ENCODE measurements at regions not wholly inside any gene's neighbourhood (a gene's known extent, or its start where the extent isn't known, plus 50 kb on each side); places are given as distances from the start of the nearest gene placed in this dataset.

DNA sequence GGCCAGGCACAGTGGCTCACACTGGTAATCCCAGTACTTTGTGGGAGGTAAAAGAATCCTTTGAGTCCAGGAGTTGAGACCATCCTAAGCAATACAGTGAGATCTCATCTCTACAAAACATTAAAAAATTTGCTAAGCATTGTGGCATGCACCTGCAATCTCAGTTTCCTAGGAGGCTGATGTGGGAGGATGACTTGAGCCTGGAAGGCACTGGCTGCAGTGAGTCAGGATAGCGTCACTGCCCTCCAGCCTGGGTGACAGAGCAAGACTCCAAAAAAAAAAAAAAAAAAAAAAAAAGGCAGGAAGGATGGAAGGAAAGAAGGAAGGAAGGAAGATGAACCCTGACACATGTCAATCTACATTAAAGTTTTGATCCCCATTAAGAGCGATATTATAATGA lies 1452.2 kb upstream of the ACO1 start:
- Histone ChIP-seq H4K20me1 (replicated peaks; ENCODE audit: control insufficient read depth, insufficient read depth, low read length) (no peaks in the 10 kb centered on the region), H3K4me2 (ENCODE audit: insufficient read depth, low read length) (no peak overlapping the region), H3K9ac (ENCODE audit: insufficient read depth in 1 of 2, low read depth in 2 of 2, low read length in 2 of 2) (no peak overlapping the region), H3K9me3 (replicated peaks; ENCODE audit: control insufficient read depth, insufficient read depth, low read depth, low read length) (no peaks in the 10 kb centered on the region), H3K36me3 (ENCODE audit: control insufficient read depth, insufficient read depth, low read length) (no peaks in the 10 kb centered on the region), H3K4me3 (no peak overlapping the region), H3K27me3 (ENCODE audit: control insufficient read depth in 2 of 2, insufficient read depth in 2 of 2, low read length in 2 of 2) (no peaks in the 10 kb centered on the region), H3K79me2 (ENCODE audit: control insufficient read depth, insufficient read depth, low read length) (no peaks in the 10 kb centered on the region), H3K9me1 (ENCODE audit: control insufficient read depth, insufficient read depth, low read length) (no peaks in the 10 kb centered on the region), H3K27ac (ENCODE audit: extremely low read depth, low read depth, low read length) (no peak overlapping the region), H3K4me1 (replicated peaks in 1 of 2; ENCODE audit: control insufficient read depth in 2 of 2, insufficient read depth in 2 of 2, low read length in 2 of 2) (no peaks in the 10 kb centered on the region), H2AFZ (ENCODE audit: low read depth, low read length) (no peak overlapping the region)
- no peak for FAIRE-seq
- no peak for TF ChIP-seq PHF8 (IDR thresholded peaks at IDR 0.05; ENCODE audit: borderline replicate concordance, low read length)
- no peak for TF ChIP-seq PTRF (tag; IDR thresholded peaks at IDR 0.05)
- TF ChIP-seq MEIS2 (IDR thresholded peaks at IDR 0.05; ENCODE audit: partially characterized antibody): no peak
- TF ChIP-seq NFE2 (IDR thresholded peaks at IDR 0.05; ENCODE audit: low read depth): no peak
- TF ChIP-seq, protein P1, sequence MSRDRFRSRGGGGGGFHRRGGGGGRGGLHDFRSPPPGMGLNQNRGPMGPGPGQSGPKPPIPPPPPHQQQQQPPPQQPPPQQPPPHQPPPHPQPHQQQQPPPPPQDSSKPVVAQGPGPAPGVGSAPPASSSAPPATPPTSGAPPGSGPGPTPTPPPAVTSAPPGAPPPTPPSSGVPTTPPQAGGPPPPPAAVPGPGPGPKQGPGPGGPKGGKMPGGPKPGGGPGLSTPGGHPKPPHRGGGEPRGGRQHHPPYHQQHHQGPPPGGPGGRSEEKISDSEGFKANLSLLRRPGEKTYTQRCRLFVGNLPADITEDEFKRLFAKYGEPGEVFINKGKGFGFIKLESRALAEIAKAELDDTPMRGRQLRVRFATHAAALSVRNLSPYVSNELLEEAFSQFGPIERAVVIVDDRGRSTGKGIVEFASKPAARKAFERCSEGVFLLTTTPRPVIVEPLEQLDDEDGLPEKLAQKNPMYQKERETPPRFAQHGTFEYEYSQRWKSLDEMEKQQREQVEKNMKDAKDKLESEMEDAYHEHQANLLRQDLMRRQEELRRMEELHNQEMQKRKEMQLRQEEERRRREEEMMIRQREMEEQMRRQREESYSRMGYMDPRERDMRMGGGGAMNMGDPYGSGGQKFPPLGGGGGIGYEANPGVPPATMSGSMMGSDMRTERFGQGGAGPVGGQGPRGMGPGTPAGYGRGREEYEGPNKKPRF (IDR thresholded peaks at IDR 0.05; ENCODE audit: low read depth, low read length): no peak
- TF ChIP-seq ZNF134 (CRISPR knock-in tag; conservative IDR thresholded peaks at IDR 0.05): no peak
- TF ChIP-seq ZFP36 (IDR thresholded peaks at IDR 0.05; ENCODE audit: low read depth, low read length, partially characterized antibody): no peak
- no peak for TF ChIP-seq NELFE (IDR thresholded peaks at IDR 0.05; ENCODE audit: insufficient read depth, insufficient read length)
- TF ChIP-seq FOSL1 (tag; conservative IDR thresholded peaks at IDR 0.05): no peak
- TF ChIP-seq EP400 (IDR thresholded peaks at IDR 0.05): no peak
- TF ChIP-seq ARID2 (IDR thresholded peaks at IDR 0.05): no peak
- no peak for TF ChIP-seq POLR3G (IDR thresholded peaks at IDR 0.05; ENCODE audit: extremely low read depth, insufficient read length, insufficient replicate concordance)
- TF ChIP-seq NR2F6 (CRISPR knock-in tag; IDR thresholded peaks at IDR 0.05): no peak
- TF ChIP-seq FOXP1 (CRISPR knock-in tag; IDR thresholded peaks at IDR 0.05): no peak
- TF ChIP-seq, protein P2, sequence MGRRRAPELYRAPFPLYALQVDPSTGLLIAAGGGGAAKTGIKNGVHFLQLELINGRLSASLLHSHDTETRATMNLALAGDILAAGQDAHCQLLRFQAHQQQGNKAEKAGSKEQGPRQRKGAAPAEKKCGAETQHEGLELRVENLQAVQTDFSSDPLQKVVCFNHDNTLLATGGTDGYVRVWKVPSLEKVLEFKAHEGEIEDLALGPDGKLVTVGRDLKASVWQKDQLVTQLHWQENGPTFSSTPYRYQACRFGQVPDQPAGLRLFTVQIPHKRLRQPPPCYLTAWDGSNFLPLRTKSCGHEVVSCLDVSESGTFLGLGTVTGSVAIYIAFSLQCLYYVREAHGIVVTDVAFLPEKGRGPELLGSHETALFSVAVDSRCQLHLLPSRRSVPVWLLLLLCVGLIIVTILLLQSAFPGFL (CRISPR knock-in tag; IDR thresholded peaks at IDR 0.05): no peak
- TF ChIP-seq, protein P3, sequence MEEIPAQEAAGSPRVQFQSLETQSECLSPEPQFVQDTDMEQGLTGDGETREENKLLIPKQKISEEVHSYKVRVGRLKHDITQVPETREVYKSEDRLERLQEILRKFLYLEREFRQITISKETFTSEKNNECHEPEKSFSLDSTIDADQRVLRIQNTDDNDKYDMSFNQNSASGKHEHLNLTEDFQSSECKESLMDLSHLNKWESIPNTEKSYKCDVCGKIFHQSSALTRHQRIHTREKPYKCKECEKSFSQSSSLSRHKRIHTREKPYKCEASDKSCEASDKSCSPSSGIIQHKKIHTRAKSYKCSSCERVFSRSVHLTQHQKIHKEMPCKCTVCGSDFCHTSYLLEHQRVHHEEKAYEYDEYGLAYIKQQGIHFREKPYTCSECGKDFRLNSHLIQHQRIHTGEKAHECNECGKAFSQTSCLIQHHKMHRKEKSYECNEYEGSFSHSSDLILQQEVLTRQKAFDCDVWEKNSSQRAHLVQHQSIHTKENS (CRISPR knock-in tag; IDR thresholded peaks at IDR 0.05): no peak
- CTCF ChIA-PET (ENCODE audit: low intra/inter-chr PET ratio): no interaction called here
- no peak for ATAC-seq
- no TSS peak for BruUV-seq (replicated peaks)
- intact Hi-C loops (cut with micrococcal nuclease): no loop called here
- POLR2A ChIA-PET: no interaction called here
- DNase-seq (ENCODE audit: extremely low read depth in 1 of 4, low spot score in 3 of 4): no peak
- in situ Hi-C loops (cut with MboI): no loop called here
- no CpG with 5 or more reads among the region's 2 CpGs for WGBS (ENCODE audit: insufficient coverage, low coverage, missing lambda C conversion rate)

Measured in K562 (cell line).